ENCODE measurements at regions not wholly inside any gene's neighbourhood (a gene's known extent, or its start where the extent isn't known, plus 50 kb on each side); places are given as distances from the start of the nearest gene placed in this dataset.

DNA sequence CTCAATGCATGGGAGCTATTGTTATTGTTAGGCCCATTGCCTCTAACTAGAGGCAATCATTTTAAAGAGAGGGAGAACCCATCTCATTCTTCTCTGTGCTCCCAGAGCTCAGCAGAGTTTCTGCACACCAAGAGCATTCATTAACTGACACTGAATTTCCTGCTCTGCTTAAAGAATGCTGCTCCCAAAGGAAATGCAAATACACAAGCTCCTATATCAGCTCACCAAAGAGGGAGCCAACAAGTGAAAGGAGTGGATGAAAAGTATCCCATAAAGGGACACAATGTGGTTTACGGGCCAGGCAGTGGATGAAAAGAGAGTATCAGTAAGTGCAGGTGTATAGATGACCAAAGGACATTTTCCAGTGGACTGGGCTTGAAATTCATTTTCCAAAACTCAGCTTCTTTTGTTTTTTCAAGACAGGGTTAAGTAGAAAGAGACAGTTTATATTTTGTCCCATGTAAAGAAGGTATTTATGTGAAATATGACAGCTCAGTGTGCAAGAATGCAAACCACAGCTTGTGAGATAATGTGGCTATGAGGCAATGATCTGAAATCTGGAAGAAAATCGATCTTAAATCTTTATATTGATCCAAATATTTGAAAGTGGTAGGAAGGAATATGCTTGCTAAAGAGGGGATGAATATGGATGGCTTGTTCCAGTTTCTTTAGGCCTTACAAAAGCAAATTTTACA is 207.7 kb upstream of the CAMK1G start:
- DNase-seq, result no peak
- no peaks in the 10 kb centered on the region for H3K9me3 Mint-ChIP-seq (ENCODE audit: unreplicated experiment)
- peaks cover 7% of the 10 kb centered on the region for H3K4me1 Mint-ChIP-seq (ENCODE audit: low read depth, unreplicated experiment)
- TF ChIP-seq, protein P1, sequence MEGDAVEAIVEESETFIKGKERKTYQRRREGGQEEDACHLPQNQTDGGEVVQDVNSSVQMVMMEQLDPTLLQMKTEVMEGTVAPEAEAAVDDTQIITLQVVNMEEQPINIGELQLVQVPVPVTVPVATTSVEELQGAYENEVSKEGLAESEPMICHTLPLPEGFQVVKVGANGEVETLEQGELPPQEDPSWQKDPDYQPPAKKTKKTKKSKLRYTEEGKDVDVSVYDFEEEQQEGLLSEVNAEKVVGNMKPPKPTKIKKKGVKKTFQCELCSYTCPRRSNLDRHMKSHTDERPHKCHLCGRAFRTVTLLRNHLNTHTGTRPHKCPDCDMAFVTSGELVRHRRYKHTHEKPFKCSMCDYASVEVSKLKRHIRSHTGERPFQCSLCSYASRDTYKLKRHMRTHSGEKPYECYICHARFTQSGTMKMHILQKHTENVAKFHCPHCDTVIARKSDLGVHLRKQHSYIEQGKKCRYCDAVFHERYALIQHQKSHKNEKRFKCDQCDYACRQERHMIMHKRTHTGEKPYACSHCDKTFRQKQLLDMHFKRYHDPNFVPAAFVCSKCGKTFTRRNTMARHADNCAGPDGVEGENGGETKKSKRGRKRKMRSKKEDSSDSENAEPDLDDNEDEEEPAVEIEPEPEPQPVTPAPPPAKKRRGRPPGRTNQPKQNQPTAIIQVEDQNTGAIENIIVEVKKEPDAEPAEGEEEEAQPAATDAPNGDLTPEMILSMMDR (IDR thresholded peaks at IDR 0.05; ENCODE audit: partially characterized antibody, unreplicated experiment), result no peak
- H3K27ac Mint-ChIP-seq (ENCODE audit: unreplicated experiment), result no peak overlapping the region
- H3K36me3 Mint-ChIP-seq (ENCODE audit: unreplicated experiment), result no peaks in the 10 kb centered on the region
- no peaks in the 10 kb centered on the region for H3K27me3 Mint-ChIP-seq (ENCODE audit: unreplicated experiment)
- H3K4me3 Mint-ChIP-seq (ENCODE audit: unreplicated experiment), result no peak overlapping the region

DNA sequence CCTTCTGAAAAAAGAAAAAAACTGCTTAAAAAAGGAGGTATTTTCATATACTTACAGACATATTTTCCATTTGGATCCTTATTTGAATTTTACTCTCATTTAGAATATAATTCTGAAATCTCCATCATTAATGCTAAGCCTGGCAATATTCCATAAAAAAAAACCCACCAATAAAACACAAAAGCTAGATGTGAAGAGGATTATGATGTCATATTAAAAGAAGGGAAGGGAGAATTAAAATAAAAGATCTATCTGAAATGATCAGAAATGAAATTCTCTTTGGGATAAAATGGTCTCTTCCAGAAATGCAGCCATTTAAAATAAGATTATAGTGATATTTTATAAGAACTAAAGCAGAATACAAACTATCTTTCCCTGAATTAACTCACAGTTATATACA is 206.7 kb upstream of the CAMK1G start:
- H3K27me3 Mint-ChIP-seq (ENCODE audit: unreplicated experiment), result no peaks in the 10 kb centered on the region
- H3K4me1 Mint-ChIP-seq (ENCODE audit: low read depth, unreplicated experiment), result peaks cover 7% of the 10 kb centered on the region
- H3K36me3 Mint-ChIP-seq (ENCODE audit: unreplicated experiment), result no peaks in the 10 kb centered on the region
- no peak for DNase-seq
- H3K4me3 Mint-ChIP-seq (ENCODE audit: unreplicated experiment), result no peak overlapping the region
- no peak overlapping the region for H3K27ac Mint-ChIP-seq (ENCODE audit: unreplicated experiment)
- TF ChIP-seq, protein P1 (IDR thresholded peaks at IDR 0.05; ENCODE audit: partially characterized antibody, unreplicated experiment), result no peak
- no peaks in the 10 kb centered on the region for H3K9me3 Mint-ChIP-seq (ENCODE audit: unreplicated experiment)

DNA sequence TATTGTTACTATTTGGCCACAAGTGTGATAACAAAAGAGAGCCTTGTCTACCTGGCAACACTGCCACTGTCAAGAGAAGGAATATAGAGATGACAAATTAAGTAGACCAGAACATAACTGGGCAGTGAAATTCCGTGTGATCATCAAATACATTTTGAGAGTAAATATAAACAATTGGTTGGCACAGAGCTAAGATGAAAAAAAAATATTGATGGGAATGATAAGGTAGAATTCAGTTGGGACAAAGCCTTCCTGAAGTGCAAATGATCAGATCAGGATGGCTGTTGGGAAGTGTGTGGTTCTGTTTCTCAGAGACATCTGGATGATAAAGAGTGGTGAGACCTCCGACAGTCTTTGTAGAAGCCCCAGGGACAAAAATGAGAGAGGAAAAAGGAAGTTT is 205.5 kb upstream of the CAMK1G start:
- no peak for DNase-seq
- Mint-ChIP-seq H3K36me3 (ENCODE audit: unreplicated experiment) (no peaks in the 10 kb centered on the region), H3K4me1 (ENCODE audit: low read depth, unreplicated experiment) (peaks cover 7% of the 10 kb centered on the region), H3K4me3 (ENCODE audit: unreplicated experiment) (no peak overlapping the region), H3K27me3 (ENCODE audit: unreplicated experiment) (no peaks in the 10 kb centered on the region), H3K27ac (ENCODE audit: unreplicated experiment) (no peak overlapping the region), H3K9me3 (ENCODE audit: unreplicated experiment) (no peaks in the 10 kb centered on the region)
- TF ChIP-seq, protein P1 (IDR thresholded peaks at IDR 0.05; ENCODE audit: partially characterized antibody, unreplicated experiment), result no peak

DNA sequence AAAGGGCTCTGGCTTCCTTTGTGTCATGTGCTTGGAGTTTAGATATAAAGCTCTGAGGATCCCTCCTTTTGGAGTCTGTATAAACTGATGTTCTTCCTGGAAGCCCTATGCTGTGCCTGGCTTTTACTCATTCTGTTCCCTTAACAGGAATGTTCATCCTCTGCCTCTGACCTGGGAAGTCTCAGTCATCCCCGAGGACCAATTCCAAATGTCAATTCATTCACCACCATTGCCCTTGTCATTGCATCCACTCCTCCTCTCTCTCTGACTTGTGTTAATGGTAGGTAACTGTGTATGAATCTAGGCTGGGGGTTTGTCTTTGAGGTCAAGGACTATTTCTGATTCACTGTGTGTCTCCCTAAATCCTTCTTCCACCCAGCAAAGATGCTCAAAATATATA is 204.2 kb upstream of the CAMK1G start:
- H3K36me3 Mint-ChIP-seq (ENCODE audit: unreplicated experiment), result no peaks in the 10 kb centered on the region
- no peak overlapping the region for H3K4me3 Mint-ChIP-seq (ENCODE audit: unreplicated experiment)
- H3K4me1 Mint-ChIP-seq (ENCODE audit: low read depth, unreplicated experiment), result peaks cover 7% of the 10 kb centered on the region
- H3K27ac Mint-ChIP-seq (ENCODE audit: unreplicated experiment), result no peak overlapping the region
- no peak for DNase-seq
- no peaks in the 10 kb centered on the region for H3K27me3 Mint-ChIP-seq (ENCODE audit: unreplicated experiment)
- TF ChIP-seq, protein P1 (IDR thresholded peaks at IDR 0.05; ENCODE audit: partially characterized antibody, unreplicated experiment), result no peak
- H3K9me3 Mint-ChIP-seq (ENCODE audit: unreplicated experiment), result no peaks in the 10 kb centered on the region

DNA sequence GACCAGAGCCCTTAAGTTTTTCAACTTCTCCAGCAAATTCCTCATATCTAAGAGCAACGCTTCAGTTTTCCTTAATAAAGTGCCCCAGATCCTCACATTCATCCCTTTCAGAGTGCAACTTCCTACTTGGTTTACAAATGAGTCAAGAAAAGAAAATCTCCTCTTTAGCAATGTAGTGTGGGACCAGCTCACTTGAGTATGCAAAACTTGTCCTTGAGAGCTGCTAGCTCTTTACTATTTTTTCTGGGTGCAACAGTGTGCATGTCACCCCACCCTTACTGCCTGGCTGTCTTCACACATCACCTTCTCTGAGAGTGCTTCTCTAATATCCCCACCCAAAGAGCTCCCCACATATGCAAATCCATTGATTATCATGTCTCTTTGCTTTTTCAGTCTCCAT is 203.1 kb upstream of the CAMK1G start:
- no peaks in the 10 kb centered on the region for H3K27me3 Mint-ChIP-seq (ENCODE audit: unreplicated experiment)
- no peaks in the 10 kb centered on the region for H3K36me3 Mint-ChIP-seq (ENCODE audit: unreplicated experiment)
- no peak for DNase-seq
- TF ChIP-seq, protein P1 (IDR thresholded peaks at IDR 0.05; ENCODE audit: partially characterized antibody, unreplicated experiment), result no peak
- H3K4me3 Mint-ChIP-seq (ENCODE audit: unreplicated experiment), result no peak overlapping the region
- H3K4me1 Mint-ChIP-seq (ENCODE audit: low read depth, unreplicated experiment), result peaks cover 7% of the 10 kb centered on the region
- H3K27ac Mint-ChIP-seq (ENCODE audit: unreplicated experiment), result no peak overlapping the region
- H3K9me3 Mint-ChIP-seq (ENCODE audit: unreplicated experiment), result no peaks in the 10 kb centered on the region
